ENCODE measurements at regions not wholly inside any gene's neighbourhood (a gene's known extent, or its start where the extent isn't known, plus 50 kb on each side); places are given as distances from the start of the nearest gene placed in this dataset.

- Histone ChIP-seq H2AFZ (ENCODE audit: insufficient read depth, low read depth, low read length, poor library complexity, severe bottlenecking) (no peak overlapping the region), H3K27me3 (ENCODE audit: control insufficient read depth in 2 of 2, insufficient read depth in 2 of 2, low read length in 2 of 2) (no peaks in the 10 kb centered on the region), H3K4me2 (replicated peaks; ENCODE audit: extremely low read depth, low read length, poor library complexity, severe bottlenecking) (no peak overlapping the region), H3K9me3 (replicated peaks in 1 of 2; ENCODE audit: control insufficient read depth in 1 of 2, insufficient read depth in 1 of 2, low read length in 2 of 2) (peaks cover 0 to 3% of the 10 kb centered on the region in 2 donors), H4K20me1 (ENCODE audit: insufficient read depth, low read length) (no peaks in the 10 kb centered on the region), H3K36me3 (replicated peaks in 1 of 2; ENCODE audit: control insufficient read depth in 1 of 2, insufficient read depth in 2 of 2, low read length in 2 of 2) (no peaks in the 10 kb centered on the region), H3K79me2 (ENCODE audit: insufficient read depth, low read length) (no peaks in the 10 kb centered on the region), H3K27ac (ENCODE audit: low read depth in 1 of 2, low read length in 2 of 2) (no peak overlapping the region), H3K4me3 (replicated peaks in 1 of 3; ENCODE audit: low read depth in 2 of 3, low read length in 3 of 3) (no peak overlapping the region), H3K4me1 (ENCODE audit: control insufficient read depth in 1 of 2, insufficient read depth in 2 of 2, low read length in 2 of 2) (no peaks in the 10 kb centered on the region), H3K9ac (ENCODE audit: insufficient read depth, low read length, poor library complexity, severe bottlenecking) (no peak overlapping the region)
- WGBS (ENCODE audit: insufficient coverage), result no CpG with 5 or more reads among the region's 4 CpGs
- Mint-ChIP-seq H3K4me3 (no peak overlapping the region), H3K36me3 (no peaks in the 10 kb centered on the region), H3K9me3 (no peaks in the 10 kb centered on the region), H3K27me3 (ENCODE audit: low read depth in 3 of 3) (no peaks in the 10 kb centered on the region), H3K27ac (no peak overlapping the region), H3K4me1 (no peaks in the 10 kb centered on the region)
- intact Hi-C loops (cut with micrococcal nuclease), result no loop called here
- no peak for DNase-seq
- TF ChIP-seq, protein P1, sequence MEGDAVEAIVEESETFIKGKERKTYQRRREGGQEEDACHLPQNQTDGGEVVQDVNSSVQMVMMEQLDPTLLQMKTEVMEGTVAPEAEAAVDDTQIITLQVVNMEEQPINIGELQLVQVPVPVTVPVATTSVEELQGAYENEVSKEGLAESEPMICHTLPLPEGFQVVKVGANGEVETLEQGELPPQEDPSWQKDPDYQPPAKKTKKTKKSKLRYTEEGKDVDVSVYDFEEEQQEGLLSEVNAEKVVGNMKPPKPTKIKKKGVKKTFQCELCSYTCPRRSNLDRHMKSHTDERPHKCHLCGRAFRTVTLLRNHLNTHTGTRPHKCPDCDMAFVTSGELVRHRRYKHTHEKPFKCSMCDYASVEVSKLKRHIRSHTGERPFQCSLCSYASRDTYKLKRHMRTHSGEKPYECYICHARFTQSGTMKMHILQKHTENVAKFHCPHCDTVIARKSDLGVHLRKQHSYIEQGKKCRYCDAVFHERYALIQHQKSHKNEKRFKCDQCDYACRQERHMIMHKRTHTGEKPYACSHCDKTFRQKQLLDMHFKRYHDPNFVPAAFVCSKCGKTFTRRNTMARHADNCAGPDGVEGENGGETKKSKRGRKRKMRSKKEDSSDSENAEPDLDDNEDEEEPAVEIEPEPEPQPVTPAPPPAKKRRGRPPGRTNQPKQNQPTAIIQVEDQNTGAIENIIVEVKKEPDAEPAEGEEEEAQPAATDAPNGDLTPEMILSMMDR (IDR thresholded peaks at IDR 0.05), result no peak
Observed at GRCh38 chr18:27780061-27780745, 396.7 kb downstream of the CDH2 start.

DNA sequence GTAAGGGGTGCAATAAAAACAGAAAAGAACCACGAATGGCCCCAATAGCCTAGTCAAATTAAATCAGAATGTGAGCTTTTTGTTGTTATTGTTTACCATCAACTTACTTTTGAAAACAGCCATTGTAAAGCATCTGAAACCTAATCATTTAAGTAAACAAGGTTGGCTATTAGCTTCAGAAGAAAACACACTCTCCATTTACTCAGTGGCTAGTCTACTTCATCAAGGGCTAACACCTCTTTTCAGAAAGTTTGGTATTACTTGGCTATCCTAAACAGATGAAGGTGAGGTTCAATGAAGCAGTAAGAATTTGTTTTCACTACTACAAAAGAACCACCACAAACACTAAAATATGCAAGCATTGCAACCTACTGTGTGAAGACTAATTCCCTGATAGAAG lies 398.0 kb downstream of the CDH2 start:
- TF ChIP-seq, protein P1 (IDR thresholded peaks at IDR 0.05), result no peak
- intact Hi-C loops (cut with micrococcal nuclease), result no loop called here

More for the DNA sequence above, 398.0 kb downstream of the CDH2 start:
- Mint-ChIP-seq H3K9me3 (peaks cover 0 to 2% (median 0%) of the 10 kb centered on the region in 7 donors), H3K27me3 (ENCODE audit: low read depth in 3 of 3) (peaks cover 0 to 1% (median 0%) of the 10 kb centered on the region in 3 donors), H3K27ac (no peak overlapping the region), H3K4me1 (no peaks in the 10 kb centered on the region), H3K4me3 (no peak overlapping the region), H3K36me3 (no peaks in the 10 kb centered on the region)
- Histone ChIP-seq H3K4me2 (replicated peaks; ENCODE audit: extremely low read depth, low read length, poor library complexity, severe bottlenecking) (no peak overlapping the region), H2AFZ (ENCODE audit: insufficient read depth, low read depth, low read length, poor library complexity, severe bottlenecking) (no peak overlapping the region), H3K79me2 (ENCODE audit: insufficient read depth, low read length) (no peaks in the 10 kb centered on the region), H3K27me3 (ENCODE audit: control insufficient read depth in 2 of 2, insufficient read depth in 2 of 2, low read length in 2 of 2) (no peaks in the 10 kb centered on the region), H3K36me3 (replicated peaks in 1 of 2; ENCODE audit: control insufficient read depth in 1 of 2, insufficient read depth in 2 of 2, low read length in 2 of 2) (no peaks in the 10 kb centered on the region), H3K4me3 (replicated peaks in 1 of 3; ENCODE audit: low read depth in 2 of 3, low read length in 3 of 3) (no peak overlapping the region), H4K20me1 (ENCODE audit: insufficient read depth, low read length) (no peaks in the 10 kb centered on the region), H3K9me3 (replicated peaks in 1 of 2; ENCODE audit: control insufficient read depth in 1 of 2, insufficient read depth in 1 of 2, low read length in 2 of 2) (no peaks in the 10 kb centered on the region), H3K27ac (ENCODE audit: low read depth in 1 of 2, low read length in 2 of 2) (no peak overlapping the region), H3K4me1 (ENCODE audit: control insufficient read depth in 1 of 2, insufficient read depth in 2 of 2, low read length in 2 of 2) (no peaks in the 10 kb centered on the region), H3K9ac (ENCODE audit: insufficient read depth, low read length, poor library complexity, severe bottlenecking) (no peak overlapping the region)
- DNase-seq, result no peak
- WGBS (ENCODE audit: insufficient coverage), result no CpG with 5 or more reads among the region's 1 CpG
